GM12892 (cell line): ENCODE measurements at regions not wholly inside any gene's neighbourhood (a gene's known extent, or its start where the extent isn't known, plus 50 kb on each side); places are given as distances from the start of the nearest gene placed in this dataset.

Experiments used
- POLR2A ChIP-seq: IDR thresholded peaks from 2 replicates; pipeline ENCODE4 v1.6.1; 2011; ENCODE audit warnings: low read depth, low read length, control low read depth
- TAF1 ChIP-seq: IDR thresholded peaks from 2 replicates; pipeline ENCODE4 v1.6.1; 2011; ENCODE audit warnings: low read depth, mild to moderate bottlenecking, control low read depth, low read length, borderline replicate concordance

DNA sequence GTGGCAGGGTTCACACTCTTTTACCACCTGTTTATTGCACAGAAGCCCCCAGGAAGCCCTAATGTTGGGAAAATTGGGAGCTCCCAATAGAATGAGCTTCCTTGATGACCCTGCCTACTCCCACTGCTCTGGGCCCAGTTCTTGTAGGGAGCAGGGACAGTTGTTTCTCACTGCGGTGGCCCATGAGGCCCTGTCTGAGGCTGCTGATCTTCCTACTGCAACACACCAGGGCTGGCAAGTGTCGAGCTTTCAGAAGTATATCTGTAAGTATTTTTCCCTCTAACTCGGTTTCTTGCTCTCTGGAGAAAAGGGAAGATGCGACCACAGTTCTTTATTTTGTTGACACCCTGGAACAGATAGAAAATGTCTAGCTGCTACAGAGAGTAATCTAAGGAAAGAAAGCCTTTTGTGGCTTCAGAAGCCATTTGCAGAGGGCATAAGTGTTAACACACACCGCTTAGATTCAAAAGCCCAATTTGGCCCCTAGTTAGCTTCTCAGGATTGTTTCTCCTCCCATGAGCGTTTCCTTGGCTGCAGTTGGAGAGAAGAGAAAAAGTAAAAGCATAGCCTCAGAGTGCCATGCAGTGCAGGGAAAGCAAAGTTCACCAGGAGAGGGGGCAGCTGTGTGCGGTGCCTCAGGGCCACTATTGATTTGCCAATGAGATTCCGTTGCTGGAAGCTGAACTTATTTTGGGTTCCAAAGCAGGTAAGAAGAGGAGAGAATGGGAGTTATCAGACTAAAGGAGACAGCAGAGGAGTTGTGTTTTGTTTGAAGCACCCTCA, 102.6 kb downstream of the SELENOF start:
- no peak for TF ChIP-seq TAF1
- no peak for TF ChIP-seq POLR2A
